HG03442 (cell line): ENCODE measurements at regions not wholly inside any gene's neighbourhood (a gene's known extent, or its start where the extent isn't known, plus 50 kb on each side); places are given as distances from the start of the nearest gene placed in this dataset.

Source experiments
- ATAC-seq: cut with Tn5 transposase; IDR thresholded peaks from one replicate; pipeline ENCODE4 v1.9.1; 2021; ENCODE audit warnings: mild to moderate bottlenecking, moderate library complexity; ENCODE audit not compliant: unreplicated experiment

DNA sequence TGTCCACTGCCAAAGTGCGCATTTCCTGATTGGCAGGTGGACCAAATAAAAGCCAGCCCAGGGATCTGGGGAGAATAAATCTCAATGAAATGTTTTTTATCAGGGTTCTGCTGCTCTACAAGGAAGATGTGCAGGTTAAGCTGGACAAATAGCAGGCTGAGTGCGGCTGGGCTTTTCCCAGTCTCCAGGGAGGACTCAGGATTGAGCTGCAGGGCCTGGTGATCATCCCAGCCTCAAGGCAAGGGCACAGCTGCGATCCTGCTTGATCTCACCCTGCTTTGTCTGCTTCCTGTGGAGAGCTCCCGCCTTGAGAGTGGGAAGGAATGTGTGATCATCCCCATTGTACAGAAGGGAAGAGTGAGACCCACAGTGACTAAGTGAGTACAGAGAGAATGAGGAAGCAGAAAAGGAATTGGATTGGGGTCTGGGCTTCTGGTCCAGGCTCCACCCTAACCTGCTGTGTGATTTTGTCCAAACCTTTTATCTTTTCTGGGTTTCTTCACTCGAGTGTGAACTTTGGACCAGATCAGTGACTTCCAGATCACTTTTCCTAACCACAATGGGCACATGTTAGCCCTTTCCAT is 75.3 kb upstream of the CRHR1 start:
- no peak for ATAC-seq

DNA sequence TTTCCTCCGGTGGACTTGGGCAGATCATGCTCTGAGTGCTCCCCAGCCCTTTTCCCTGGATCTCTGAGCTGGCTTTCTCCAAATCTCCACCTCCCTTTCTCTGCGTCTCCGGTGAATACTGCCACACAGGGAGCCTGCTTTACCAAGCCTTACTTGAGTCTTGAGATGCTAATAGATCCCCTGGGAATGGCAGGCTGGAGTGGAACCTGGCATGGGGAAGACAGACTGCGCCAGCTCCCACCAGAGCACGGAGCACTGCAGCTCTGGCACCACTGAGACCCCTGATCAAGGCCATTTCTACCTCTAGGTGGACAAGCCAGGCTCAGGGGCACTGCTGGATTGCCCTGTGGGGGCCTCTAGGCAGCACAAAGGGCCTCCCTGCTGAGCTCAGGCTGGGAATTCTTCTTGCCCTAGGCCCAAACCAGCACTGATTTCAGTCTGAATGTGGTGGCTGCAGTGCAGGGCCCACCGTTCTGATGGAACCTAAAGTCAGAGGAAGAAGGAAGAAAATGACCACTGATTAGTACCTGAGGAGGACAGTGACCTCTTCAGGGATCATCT is 74.3 kb upstream of the CRHR1 start:
- ATAC-seq: no peak

- ATAC-seq: no peak
These were observed 68.3 kb upstream of the CRHR1 start for GRCh38 chr17:45715787-45716186.

GRCh38 chr17:45718791-45719190 is 65.3 kb upstream of the CRHR1 start:
- no peak for ATAC-seq

- no peak for ATAC-seq
These were observed 64.6 kb upstream of the CRHR1 start for GRCh38 chr17:45719335-45720071.

GRCh38 chr17:45720386-45720785 is 63.7 kb upstream of the CRHR1 start:
- no peak for ATAC-seq

- ATAC-seq: no peak
These were observed 62.0 kb upstream of the CRHR1 start for GRCh38 chr17:45722161-45722560.

DNA sequence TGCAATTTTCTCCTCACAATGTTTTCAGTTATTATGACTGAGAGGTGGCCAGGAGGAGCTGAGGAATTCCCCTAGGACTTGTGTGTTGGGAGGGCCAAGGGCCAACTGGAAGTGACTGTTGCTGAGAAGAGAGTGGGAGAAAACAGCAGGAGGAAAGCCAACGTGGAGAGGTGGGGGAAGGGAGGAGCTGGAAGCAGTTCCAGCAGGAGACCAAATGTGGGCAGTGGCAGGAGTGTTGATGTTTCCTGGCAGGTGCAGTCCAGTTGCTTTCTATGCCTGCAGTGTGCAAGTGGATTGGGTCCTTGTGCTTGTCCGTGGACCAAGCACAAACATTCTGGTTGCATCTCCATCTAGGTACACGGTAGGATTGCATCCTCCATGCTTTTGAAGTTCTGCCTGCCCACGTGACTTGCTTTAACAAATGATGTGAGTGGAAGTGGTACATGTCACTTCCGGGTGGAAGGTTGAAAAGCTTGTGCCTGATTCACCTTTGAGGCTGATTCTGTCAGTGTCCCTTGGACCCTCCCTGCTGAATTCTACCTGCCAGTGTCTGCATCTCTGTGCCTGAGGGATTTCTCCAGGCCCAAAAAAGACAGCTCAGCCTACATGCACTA is 54.7 kb upstream of the CRHR1 start:
- ATAC-seq: no peak

GRCh38 chr17:45730192-45730591 is 53.9 kb upstream of the CRHR1 start:
- no peak for ATAC-seq

DNA sequence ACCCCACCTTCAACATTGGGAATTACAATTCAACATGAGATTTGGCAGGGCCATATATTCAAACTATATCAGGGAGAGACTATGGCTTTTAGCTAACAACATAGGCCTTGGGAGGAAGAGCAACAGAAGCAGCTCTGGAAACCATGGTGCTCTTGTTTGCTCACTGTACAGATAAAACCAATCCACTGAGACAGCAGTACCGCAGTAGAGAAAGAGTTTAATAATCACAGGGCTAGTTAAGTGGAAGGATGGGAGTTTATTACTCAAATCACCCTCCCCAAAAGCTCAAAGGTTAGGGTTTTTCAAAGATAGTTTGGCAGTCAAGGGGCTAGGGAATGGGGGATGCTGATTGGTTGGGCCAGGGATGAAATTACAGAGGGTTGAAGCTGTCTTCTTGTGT is 52.7 kb upstream of the CRHR1 start:
- ATAC-seq: no peak

- ATAC-seq: no peak
These were observed 51.1 kb upstream of the CRHR1 start for GRCh38 chr17:45732926-45733505.

DNA sequence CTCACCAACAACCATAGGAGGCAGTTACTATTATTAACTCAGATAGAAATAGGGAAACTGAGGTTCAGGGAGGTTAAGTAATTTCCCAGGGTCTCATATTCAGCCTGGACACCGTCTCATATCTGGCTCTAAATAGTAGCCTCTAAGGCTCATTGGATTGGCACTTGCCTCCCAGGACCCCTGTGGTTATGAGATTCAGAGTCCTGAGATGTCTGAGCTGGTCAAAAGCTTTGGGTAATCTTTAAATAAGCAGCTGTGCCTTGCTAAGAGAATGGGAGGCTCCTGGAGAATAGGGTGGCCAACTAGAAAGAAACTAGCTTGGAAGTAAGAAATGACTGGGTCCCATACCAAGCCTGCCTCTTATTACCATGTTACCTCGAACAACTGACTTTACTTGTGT is 50.3 kb upstream of the CRHR1 start:
- ATAC-seq: no peak
